T47D (cell line): ENCODE measurements at regions not wholly inside any gene's neighbourhood (a gene's known extent, or its start where the extent isn't known, plus 50 kb on each side); places are given as distances from the start of the nearest gene placed in this dataset.
A peak's percentile ranks its signal among the peaks of the same experiment; 100 is the strongest.

ENCODE experiments used
- DNase-seq, 2 experiments: peaks; one replicate each; pipeline versions ENCODE4 v3.0.0 to v3.0.0-alpha.2; 2011 to 2012; ENCODE audit warnings: low read depth in 1 of 2, low spot score in 1 of 2
- JUND ChIP-seq: IDR thresholded peaks from 2 replicates; pipeline ENCODE4 v1.6.1; 2012; ENCODE audit warnings: low read depth
- in situ Hi-C: cut with HindIII; loops from 2 replicates; pipeline ENCODE4 v1.10.0; 2016; ENCODE audit warnings: low sequenced_read_pairs, low pct_unique_long_range_greater_than_20kb

DNA sequence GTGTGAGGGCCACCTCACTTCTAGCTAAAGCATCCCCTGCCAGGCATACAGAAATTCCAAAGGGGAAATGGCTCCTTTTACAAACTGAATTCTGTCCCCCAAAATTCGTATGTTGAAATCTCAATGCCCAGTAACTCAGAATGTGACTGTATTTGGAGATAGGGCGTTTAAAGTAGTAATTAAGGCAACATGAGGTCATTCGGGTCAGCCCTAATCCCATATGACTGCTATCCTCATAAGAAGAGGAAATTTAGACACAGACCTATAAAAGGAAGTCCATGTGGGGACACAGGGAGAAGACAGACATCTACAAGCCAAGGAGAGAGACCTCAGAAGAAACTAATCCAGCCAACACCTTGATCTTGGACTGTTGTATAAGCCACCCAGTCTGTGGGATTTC, 119.1 kb downstream of the CHST1 start:
- DNase-seq, result no peak
- TF ChIP-seq JUND, result no peak
- in situ Hi-C loops, result no loop called here

DNA sequence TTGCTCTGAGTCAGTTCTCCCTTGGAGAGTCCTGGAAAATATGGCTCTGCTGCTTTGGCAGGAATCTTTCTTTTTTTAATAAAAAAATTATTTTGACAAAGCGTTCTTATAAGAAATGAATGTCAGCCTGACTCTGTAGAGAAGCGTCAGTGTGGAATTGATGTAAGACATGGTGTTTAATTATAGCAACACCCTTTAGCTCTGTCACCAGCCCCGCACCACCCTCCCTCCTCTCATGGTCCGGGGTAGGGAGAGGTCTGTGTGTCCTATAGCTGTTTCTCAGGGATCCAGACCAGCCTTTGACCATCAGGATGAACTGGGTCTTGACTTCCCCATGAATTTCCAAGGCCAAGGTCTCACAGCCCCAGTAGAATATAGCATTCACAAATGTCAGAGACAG, 120.6 kb downstream of the CHST1 start:
- in situ Hi-C loops, result no loop called here
- DNase-seq, result no peak
- TF ChIP-seq JUND, result no peak

DNA sequence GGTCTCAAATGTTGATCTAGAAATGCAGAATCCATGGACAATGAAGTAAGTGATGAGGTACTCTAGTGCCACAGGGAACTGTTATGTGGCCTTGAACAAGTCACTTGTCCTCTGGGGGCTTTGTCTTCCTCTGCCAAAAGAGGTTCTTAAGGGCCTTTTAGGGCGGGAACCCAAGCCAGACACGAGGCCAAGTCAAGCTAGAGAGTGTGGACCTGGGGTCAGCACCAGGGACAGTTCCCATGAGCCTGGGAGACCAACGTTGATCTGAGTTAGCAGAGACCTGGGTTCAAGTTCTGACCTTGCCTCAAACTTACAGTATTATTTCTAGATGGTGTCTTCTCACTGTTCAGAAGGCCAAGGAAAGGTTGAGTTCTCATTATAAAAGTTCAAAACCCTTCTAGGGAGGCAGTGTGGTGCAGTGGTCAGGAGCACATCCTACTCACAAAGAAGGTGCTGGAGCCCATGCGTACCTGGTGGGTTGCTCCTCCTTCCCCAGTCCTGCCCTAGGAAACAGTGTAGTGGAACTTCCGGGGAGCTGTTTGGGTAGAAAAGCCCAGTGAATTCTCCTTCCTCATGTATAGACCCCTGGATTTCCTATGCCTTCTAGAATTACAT, 121.5 kb downstream of the CHST1 start:
- no peak for TF ChIP-seq JUND
- in situ Hi-C loops, result no loop called here
- peak; percentile 58 to 71 for DNase-seq

DNA sequence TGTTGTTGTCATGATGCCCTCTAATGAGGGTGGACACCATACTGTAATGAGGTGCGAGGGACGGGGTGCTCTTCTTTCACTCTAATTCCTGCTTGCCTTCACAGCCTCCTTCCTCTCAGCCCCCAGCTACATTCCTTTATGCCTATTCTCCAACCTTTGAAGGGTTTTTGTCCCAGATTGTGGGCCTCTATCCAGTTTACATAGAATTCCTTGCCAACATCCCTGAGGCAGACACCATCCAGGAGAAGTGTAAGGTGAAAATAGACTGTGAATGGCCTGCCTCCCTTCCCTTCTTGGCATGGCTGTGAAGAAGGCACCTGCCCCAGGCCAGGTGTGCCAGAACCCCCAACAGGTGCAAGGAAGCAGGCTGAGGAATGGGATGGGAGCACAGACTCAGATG, 122.3 kb downstream of the CHST1 start:
- DNase-seq, result no peak
- in situ Hi-C loops, result no loop called here
- TF ChIP-seq JUND, result no peak

DNA sequence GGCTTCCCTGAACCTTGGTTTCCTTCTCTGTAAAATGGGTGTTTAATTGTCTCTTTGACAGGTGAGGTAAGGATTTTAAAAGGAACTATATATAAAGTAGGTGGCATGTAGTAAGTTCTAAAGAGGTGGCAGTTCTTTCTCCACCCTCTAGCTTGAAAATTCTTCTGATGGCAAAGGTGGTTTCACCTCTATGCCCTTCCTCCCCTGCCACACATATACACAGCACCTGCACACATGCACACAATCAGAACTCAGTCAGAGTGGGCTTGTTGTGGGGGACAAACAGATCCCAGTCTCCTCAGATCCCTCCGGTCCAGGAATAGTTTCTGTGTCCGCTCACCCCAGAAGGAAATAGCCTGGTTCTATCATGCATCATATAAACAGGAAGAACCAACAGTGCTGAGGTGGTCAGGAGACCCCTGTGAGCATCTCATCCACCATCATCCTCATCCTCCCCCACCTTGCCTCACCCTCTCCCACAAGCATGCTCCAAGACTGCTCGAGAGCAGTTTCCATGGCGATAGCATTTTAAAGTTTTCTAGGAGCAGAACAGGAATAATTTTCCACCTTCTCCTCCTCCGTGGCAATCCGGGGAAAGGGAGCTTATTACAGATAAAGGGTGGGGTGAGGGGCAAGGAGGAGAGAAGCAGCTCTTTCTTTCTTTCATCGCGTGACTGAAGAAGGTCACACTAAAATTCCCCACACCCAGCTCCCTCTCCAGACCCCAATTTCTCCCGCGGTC, 123.6 kb downstream of the CHST1 start:
- in situ Hi-C loops, result no loop called here
- no peak for TF ChIP-seq JUND
- DNase-seq, result no peak

DNA sequence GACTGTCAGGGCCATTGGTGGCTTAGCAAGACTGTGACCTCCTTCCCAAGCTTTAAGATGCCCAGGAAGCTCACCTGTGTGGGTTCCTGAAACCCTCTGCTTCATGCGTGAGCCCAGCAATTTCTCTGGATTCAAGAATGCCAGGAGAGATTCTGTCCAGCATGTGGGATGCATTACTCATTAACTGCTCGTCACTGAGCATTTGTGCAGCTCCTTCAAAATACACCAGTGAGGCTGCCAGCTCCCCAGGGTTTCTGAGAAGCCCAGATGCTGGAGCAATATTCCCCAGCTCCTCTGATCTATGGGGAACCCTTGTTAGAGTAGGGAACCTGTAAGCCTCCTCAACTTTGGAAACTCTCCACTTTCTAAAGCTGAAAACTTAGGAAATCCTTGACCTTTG, 126.5 kb downstream of the CHST1 start:
- TF ChIP-seq JUND, result no peak
- DNase-seq, result no peak
- in situ Hi-C loops, result no loop called here

DNA sequence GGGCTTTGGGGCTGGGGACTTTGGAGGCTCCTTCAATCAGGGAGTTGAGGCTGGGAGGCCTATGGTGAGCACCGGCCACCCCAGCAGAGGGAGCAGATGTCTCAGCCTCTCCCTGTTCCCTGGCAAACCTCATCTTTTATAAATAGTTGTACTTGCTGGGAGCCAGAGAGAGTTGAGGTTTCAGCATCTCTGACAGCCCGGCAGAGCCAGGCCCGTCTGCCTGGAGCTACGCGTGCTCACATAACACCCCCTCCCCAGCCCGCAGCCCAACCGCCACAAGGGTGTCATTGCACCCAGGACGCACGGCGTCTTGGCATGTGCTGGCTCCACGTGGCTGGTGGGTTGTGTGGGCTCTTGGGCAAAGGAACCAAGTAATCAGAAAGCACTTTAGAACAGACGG, 127.1 kb downstream of the CHST1 start:
- TF ChIP-seq JUND, result no peak
- DNase-seq, result no peak
- in situ Hi-C loops, result no loop called here

DNA sequence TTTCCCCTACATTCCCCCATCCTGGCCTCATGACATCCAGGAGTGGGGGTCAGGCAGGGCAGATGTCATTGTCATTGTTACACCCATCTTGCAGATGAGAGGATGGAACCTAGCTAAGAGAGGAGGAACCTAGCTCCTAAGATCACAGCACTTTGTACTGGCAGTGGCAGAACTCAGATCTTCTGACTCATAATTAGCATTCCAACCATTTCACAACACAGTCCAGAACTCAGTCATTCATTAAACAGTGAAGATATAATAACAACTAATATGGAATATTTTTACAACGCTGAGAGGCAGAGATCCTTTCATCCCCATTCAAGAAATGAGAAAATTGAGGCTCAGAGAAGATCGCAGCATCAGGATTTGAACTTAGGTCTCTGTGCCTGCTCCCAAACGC, 127.8 kb downstream of the CHST1 start:
- in situ Hi-C loops, result no loop called here
- DNase-seq, result no peak
- TF ChIP-seq JUND, result no peak

DNA sequence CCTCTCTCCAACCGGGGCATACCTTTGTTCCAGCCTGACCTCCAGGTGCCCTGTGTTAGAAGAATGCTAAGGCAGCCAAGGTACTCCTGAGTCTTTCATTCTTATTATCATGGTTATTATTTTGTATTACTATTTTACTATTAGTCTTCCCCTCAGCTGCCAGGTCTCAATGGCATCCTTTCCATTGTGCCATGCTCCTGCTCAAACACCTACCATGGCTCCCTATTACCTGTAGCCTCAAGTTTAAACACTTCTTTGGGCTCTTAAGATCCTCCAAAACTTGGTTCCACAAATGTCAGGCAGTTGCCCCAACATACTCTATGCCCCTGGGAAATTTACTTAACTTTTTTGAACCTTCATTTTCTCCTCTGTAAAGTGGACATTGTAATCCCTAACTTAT, 130.4 kb downstream of the CHST1 start:
- DNase-seq, result no peak
- in situ Hi-C loops, result no loop called here
- TF ChIP-seq JUND, result no peak

DNA sequence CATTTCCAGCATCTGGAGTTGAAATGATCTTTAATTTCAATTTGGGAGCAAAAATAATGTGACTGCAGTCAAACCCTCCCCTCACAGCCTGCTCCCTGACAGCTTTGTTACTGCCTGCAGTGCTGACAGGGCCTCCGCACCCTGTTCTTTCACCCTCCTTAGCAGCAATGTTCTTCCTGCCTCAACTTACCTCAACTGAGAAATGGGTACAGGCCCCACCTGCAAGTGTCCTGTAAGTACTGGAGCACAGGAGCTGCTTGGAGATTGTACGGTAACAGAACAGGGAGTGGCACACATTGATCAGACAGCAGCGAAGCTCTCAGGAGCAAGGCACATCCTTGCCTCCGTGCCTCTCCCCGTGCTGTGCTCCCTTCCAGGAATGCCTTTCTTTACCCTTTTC, 131.3 kb downstream of the CHST1 start:
- in situ Hi-C loops, result no loop called here
- TF ChIP-seq JUND, result no peak
- no peak for DNase-seq

DNA sequence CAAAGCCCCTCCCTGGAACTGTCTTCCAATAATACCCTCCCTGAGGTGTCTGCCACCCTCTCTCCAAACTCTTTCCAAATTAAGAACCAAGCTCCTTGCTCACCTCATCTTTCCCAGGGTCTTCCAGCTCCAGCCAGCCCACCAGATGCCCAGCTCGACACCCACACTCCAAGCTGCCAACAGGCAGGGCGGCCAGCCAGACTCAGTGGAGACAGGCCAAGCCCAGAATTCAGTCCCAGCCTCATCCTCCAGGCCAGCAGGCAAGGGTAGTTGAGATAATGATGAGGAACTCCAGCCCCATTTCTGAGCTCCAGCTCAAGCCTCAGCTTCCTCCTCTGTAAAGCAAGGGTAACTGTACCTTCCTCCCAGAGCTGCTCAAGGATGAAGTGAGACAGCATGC, 132.9 kb downstream of the CHST1 start:
- DNase-seq, result no peak
- in situ Hi-C loops, result no loop called here
- TF ChIP-seq JUND, result no peak

DNA sequence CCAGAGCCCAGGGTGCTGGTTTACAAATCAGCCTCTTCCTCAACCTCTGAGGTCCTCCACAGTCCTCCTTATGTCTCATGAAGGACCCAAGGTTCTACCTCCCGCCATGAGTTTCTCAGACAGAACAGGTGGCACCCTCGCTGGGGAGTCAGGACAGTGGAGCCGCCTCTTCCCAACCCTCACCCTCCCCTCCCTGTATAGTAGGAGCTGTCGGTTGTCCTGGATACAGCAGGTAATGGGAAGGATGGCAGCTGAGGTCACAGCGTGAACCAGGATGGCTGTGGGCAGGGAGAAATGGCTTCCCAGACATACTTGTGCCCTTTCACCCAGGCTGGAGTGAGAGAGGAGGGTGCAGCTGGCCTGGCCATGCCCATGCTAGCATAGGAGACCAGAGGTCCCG, 134.6 kb downstream of the CHST1 start:
- DNase-seq, result no peak
- in situ Hi-C loops, result no loop called here
- TF ChIP-seq JUND, result no peak

DNA sequence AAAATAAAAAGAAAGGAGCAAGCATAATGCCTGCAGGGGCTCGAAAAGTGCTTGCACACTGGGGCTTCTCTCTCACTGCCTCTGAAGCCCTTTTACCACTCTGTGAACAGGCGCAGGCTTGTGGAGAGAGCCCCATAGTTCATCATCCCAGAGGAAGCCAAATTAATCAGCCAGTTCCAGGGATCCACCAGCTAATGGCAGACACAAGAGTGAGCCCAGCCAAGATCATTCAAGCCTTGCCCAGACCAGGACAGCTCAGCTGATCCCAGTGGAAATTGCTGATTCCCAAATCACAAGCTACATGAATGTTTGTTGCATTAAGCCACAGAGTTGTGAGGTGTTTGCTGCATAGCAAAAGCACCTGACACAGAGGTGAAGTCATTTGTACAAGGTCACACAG, 135.3 kb downstream of the CHST1 start:
- DNase-seq, result no peak
- in situ Hi-C loops, result no loop called here
- no peak for TF ChIP-seq JUND

DNA sequence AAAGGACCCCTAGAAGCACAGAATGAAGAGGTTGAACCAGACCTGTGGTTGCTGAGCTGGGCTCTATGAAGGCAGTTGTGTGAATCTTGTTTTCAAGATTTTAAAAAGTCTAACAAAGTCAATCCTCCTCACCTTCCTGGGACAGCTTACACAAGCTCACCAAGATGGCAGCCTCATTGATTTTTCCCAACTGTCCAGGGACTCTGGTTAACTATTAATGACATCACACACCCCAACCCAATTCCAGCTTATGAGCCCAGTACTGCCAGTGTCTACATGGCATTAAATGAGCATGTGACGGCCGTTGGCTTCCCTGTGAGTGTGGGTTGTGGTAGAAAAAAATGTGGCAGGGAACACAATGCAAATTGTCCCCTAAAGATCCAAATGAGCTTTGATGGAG, 137.0 kb downstream of the CHST1 start:
- in situ Hi-C loops, result no loop called here
- TF ChIP-seq JUND, result no peak
- no peak for DNase-seq
